Hindlimb muscle (tissue), 1 donor: ENCODE measurements at regions not wholly inside any gene's neighbourhood (a gene's known extent, or its start where the extent isn't known, plus 50 kb on each side); places are given as distances from the start of the nearest gene placed in this dataset.

Experiments
- DNase-seq: peaks from one replicate; pipeline ENCODE4 v3.0.0-alpha.2; 2013

DNA sequence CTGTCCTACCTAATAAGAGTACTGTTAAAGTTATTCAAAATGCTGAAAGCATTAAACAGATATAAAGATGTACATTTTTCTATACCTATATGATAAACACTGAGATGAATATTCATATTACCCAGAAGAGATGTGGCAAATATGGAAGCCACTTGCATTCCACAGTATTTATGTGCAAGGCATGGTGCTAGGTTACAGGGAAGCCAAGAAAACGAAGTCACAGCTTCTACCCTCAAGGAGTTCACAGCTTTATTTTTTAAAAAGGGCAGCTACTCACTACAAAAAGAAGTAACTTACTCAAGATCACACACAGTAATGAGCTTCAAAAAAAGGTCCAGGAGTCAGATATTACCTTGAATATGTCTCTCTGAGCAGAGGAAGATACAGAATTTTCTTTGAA is 484.6 kb downstream of the ZNF608 start:
- DNase-seq = no peak

DNA sequence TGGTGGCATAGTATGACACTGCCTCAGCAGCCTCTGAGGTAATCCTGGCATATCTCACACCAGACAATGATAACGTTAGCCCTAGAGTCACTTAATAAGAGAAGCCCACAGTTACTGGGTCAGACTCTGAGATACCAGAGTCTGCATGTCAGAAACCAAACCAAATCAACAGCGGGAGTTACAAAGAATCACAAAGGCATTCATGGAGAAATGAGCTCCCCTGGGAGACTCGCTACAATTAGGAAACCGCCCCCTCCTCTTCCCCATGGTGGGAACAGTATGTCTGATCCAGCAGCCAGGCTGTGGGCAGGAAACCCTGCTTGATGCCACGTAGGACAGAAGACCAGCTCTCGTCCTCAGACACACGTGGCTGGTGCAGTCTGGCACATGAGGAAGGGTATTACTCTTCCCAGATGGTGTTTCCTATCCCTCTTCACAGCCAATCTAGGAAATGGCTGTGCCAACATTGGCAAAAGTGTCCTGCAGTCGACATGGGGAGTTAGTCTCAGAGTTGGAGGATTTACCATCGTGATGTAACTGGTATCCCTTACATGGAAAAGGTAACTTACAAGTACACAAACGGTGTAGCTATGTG is 485.4 kb downstream of the ZNF608 start:
- DNase-seq = no peak

DNA sequence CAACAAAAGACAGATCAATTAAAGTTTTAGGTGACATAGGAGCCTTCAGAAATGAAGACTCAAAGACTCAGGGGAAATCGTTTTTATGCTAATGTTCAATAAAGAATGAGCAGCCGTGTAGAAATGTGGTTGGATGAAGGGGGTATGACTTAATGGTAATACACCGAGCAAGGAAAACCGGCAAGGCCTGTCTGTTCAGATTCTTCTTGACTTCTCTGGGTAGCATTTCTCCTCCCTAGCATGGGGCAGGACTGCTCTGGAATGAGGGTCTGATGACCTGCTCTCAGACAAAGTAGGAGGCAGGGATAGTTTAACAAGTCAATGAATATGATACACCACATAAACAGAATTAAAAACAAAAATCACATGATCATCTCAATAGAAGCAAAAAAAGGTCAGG is 487.4 kb downstream of the ZNF608 start:
- DNase-seq = no peak

DNA sequence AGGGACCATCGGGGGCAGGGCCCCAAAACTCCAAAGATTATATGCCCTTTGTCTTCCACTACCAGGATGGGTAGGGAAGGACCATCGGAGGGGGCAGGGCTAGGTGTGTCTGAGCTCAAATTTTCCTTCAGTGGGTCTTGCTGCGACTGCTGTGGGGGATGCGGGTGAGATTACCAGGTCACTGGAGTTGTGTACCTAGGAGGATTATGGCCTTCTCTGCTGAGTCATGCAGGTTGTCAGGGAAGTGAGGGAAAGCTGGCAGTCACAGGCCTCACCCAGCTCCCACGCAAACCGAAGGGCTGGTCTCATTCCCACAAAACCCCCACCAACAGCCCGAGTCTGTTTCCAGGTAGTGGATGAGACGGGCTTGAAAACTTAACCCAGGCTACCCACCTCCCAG is 489.4 kb downstream of the ZNF608 start:
- no peak for DNase-seq

DNA sequence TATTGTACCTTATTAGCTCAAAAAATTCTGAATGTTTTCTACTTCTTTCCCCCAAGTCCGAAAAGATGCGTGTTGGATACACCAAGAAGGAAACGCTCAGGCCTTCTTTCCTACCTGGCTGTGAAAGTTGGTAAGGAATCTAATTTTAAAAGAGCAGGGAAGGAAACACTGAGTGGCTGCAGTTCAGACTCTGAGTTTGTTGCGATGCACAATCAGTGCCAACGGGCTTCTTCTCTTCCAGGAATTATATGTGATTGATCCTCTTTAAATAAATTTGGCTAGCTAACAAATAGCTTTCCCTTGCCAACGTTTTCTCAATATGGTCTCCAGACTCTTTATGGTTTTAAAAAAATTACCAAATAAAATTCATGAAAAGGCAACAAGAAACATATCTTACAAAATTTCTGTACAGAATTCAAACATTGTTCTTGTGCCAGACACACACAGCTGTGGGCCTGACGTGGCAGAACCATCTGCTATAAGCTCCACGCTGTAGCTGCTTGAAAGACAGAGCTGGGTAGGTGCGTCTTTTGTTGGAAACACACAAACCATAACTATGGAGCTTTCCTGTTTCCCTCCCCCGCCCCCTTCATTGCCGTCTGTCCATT is 493.1 kb downstream of the ZNF608 start:
- DNase-seq = peak; percentile 64

DNA sequence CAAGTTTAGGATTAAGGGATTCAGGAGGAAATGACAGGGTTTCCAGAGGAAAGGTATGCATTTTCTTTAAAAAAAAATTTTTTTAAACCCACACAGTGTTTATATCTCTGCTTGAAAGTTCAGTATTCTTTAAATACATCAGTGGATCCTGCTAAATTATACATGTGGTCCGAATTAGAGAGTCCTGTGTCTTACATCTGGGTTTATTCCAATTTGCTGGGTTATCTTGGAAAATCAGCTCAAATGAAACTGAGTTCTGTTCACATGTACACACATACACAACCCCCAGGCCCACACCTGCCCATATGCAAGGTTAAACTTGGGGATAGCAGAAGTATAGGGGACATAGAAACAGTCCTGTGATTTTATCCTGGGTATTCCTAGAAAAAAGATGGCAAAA is 493.7 kb downstream of the ZNF608 start:
- DNase-seq = peak; percentile 28

DNA sequence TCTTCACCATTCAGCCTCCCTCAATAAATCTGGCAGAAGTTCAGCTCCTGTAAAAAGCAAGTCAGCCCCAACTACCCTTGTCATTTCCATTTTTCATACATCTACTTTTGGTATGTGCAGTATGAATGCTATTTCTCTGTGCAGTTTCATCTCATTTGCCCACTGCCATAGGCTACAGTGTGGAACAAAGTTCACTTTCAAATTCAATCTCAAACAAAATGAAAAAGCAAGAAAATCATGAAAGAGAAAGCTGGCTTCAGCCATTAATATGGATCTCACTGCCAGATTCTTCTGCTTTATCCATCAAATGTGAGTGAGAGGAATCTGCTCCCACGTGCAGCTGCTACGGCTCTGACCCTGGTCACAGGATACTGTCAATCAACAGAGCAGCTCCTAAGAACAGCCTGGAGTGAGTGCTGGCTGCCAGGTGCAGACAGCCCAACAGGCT is 494.2 kb downstream of the ZNF608 start:
- peak; percentile 40 for DNase-seq

DNA sequence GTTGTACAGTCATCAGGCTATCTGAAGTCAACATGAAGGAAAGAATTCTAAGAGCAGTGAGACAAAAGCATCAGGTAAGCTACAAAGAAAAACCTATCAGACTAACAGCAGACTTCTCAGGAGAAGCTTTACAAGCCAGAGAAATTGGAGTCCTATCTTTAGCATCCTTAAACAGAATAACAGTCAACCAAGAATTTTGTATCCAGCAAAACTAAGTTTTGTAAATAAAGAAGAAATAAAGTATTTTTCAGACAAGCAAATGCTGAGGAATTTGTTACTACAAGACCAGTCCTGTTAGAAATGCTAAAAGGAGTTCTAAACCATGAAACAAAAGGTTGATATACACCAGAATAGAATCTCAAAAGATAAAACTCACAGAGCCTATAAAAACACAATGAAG is 501.2 kb downstream of the ZNF608 start:
- no peak for DNase-seq

DNA sequence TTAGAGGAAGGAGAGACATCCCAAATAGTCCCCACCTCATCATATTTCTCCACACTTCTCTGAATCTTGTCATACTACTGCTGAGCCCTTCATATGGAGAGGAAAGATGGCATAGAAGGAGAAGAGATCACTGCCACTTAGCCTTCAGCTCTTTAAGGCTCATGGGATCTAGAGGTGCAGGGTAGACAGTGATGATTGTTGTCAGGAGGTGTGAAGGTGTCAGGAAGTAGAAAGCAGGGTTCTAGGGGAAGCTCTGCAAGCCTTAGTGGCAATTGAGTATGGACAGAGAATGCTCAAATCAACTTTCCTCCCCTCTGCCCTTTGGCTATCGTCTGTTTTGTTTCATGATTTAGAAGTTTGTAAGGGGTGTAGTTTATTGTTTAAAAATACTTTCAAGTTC is 505.7 kb downstream of the ZNF608 start:
- DNase-seq = no peak

DNA sequence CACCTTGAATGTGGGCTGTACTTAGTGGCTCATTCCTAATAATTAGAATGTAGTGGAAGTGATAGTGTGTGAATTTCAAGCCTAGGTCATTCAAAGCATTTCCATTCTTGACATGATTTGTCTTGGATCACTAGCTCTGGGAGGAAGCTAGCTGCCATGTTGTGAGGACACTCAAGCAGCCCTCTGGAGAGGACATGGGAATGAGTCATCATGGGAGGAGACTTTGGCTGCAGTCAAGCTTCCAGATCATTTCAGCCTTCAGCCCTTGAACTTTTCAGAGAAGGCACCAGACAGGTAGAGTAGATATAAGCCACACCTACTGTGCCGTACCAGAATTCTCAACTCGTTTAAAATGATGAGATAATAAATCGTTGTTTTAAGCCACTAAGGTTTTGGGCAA is 506.9 kb downstream of the ZNF608 start:
- no peak for DNase-seq

DNA sequence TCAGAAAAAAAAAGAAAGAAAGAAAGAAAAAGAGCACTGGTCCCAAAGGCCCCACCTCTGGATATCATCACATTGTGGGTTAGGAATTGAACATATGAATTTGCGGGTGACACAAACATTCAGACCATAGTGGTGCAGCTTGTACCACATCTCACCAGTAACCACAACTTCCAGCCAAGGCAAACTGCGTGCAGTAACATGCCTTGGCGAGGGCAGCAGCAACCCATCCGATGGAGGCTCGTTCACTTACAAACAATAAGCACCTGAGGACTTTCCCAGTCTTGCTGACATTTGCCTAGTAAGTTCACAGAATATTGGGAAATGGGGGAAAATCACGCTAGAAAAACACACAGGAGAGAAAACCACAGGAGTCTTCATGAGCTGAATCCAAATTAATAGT is 508.1 kb downstream of the ZNF608 start:
- DNase-seq = no peak

DNA sequence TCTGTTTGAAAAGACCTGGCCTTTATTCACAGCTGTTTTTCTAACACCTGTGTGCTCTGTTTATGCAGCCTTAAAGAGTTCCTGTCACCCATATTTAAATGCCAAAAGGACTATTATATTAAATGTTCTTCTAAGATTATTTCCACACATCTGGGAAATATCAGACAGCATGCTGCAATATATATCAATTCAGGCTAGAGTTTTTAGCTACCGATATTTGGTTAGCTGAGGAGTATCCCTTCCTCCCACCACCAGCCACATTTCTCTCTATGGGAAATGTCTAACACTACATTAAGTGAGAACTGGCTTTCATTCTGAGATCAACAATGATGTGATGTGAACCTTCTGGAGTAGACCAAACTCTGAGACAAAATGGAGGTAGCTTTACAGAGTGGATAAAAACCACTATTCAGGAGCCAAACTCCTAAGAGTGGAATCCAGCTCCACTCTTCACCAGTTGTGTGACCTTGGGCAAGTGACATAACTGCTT is 509.2 kb downstream of the ZNF608 start:
- DNase-seq = no peak

DNA sequence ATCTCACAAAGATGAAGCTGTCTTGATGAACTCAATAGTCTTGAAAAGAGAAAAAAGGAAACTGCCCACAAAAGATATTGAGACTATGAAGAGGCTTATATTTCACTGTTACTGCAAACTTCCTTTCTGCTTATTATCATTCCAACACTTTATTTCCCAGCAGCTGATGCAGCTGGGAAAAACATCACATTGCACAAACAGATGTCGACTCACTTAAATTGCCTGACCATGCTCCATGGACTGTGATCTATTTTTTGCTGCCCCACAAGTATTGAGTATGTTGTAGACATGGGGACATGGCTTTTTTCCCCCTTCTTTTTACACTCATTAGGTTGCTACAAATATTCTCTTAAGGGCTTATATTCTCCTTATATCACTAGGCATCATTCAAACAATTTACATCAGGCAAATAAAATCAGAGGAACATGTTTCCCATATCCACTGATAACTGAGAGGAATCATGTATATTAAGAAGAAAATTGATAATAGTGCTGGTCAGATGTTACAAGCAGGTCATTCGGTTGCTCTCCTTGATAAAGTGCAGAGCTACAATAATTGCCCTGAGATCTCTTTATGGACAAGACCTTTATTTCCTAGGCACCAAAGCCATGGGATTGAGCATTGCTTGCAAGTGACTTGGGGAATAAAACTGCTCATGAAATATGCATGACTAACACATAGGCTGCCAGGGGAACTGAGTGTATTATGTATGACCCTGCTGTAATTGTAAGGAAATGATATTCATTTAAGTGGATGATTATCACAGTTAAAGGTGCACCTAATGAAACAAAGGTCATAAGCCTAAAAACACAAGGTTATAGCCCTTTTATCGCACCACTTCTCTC is 509.9 kb downstream of the ZNF608 start:
- peak; percentile 69 for DNase-seq

DNA sequence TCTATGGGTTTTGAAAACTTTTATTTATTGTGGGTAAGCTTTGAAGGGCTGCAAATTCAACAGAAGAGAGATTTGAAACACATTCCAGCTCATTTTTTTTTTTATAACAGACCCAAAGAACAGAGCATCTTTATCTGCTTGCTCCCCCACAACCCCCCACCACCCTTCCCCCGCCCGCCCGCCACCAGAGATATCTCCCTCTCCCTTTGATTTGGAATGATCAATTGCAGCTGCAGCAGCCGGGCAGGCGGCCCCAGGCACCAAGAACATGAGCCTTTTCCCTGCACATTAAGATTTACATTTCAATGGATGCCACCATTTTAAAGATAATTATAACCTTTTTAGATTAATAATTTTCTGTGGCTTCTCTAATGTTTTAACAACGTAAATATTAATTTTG is 510.9 kb downstream of the ZNF608 start:
- DNase-seq = no peak

DNA sequence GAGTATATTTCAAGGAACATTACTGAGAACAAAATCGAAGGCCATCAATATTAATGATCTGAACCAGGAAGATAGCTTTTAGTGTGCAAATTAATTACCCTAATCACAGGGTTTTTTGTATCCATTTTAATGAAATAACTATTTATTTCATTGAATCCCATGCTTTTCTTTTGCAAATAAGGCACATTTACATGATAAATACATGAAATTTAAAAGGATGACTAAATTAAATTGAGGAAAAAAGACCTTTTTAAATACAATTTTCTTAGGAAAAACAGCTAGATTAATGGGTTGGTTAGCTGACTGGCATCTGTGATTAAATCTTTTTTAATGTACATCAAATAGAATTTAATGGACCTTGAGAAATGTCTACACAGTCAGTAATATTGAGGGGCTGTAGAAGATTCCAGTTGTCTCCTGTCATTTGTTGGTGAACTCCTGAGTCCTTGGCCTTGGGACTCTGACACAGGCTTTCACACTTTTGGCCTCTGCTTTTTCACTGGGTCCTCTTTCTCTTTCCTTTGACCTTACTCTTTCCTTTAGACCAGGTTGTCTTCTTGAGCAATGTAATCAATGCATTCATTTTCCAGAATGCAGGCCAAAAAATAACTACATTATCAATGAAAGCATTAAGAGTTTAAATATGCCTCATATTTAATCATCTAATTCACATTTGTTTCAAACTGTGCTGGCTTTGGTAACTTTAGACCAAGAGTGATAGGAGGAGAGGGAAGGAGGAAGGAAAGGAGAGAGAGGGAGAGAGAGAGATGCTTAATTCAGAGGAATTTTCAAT is 511.5 kb downstream of the ZNF608 start:
- no peak for DNase-seq

DNA sequence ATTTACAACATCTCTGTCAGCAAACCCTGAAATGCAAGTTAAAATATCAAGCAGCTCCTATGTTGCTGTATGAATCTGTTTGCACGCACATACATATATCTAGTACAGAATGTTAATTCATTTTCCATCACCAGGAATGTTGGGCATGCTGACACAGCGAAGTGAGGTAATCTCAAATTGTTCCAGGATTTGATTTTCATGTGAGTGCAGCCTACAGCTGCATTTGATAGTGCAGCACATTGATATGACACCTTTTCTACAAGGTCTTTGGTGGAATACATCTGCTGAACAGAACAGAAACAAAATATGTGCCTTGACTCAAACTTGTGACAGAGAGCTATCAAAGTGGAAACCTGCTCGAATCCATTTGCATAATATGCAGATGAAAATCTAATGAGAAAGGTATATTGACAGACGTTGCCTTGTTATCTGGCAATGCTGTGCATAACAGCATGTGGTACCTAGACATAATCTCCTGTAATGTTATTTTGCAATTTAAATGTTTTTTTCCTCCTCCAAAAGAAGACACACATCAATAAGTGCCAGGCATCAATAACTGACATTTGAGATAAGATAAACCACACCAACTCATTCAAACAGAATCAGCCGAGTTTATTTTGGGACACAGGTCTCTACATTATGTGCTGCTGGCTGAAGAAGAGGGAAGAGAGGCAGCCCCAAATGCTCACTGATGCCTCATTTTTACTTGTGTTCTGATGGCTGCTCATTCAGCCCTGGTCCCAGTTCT is 512.2 kb downstream of the ZNF608 start:
- DNase-seq = peak; percentile 38

DNA sequence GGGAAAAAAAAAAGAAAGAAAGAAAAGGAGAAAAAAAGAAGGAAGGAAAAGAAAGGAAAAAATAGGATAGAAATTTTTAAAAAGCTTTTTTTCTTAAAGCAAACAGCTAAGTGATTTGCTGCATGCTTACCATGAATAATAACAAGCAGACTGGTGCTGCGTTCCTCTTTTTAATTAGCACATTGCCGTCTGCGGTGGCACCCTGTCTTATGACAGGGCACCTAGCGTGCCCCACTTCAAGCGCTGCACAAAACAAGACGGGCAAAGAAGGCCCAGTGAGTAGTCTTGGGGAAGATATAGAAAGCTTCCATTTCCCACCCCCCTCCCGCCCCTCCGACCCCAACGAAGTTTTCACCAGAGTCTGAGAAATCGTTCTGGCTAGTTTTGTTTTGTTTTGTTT is 513.9 kb downstream of the ZNF608 start:
- no peak for DNase-seq

DNA sequence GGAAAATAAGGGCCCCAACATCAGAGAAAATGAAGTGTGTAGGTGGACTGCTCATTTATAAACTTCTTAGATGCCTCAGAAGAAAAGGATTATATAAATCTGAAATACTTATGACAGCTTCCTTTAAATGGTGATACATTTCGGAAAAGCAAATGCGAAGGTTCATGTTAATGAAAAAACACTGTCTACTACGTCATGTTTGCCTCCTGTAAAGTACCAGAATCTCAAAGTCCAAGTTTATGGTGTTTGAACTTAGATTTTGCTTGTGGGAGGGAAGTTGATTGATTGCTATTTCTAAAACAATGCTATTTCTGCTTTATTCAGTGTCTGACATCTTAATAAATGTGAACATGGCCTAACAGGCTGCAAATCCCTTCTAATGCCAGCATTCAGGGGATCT is 514.6 kb downstream of the ZNF608 start:
- no peak for DNase-seq

DNA sequence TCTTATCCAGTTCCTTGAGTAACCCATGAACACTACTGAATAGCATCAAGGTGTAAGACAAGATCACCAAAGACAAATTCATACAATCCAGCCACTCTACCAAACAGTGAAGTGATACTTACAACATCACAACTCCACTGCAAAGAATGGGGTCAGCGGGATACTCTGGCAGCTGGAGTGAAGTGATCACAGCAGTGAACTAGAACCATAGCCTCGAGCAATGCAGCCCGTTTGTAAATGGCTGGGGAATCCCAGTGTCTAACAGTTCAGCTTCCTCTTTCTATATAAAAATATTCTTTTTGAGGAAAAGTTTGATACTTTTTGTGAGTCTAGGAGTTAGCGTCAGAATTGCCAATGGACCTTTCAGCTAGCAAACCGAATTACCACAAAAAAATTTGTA is 515.2 kb downstream of the ZNF608 start:
- no peak for DNase-seq

DNA sequence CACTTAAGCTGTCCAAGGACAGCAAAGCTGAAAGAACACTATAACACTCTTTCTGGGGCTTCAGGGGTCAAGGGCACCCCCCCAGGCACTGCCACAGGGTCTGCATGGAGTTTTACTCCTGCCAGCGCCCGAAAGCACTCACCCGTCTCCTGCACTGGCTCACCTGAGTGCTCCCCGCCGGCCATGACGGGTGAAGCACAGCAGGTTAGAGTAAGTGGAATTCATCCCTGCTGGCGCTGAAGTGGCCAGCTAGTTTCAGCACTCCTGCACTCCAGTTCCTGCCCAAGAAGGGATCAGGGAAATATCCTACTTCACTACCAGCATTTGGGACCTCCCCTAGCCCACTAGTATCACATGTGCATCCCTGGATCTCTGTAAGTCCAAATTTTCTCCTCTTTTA is 516.0 kb downstream of the ZNF608 start:
- DNase-seq = no peak

DNA sequence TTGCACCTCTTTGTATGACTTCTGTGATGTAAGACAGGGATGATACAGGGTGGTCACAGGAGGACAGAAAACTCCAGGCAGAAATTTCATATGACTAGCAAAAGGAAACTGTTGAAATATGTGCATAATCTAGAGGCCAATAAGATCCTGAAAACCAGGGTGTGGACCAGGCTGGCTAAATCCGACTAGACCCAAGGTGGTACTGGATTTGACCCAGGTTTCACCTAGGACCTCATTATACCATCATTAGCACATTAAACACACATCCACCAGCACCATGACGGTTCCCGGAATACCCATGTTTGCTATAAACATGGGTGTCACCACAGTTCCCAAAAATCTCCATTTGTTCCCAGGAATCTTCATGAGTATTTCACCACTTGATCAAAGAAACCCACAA is 517.1 kb downstream of the ZNF608 start:
- no peak for DNase-seq

DNA sequence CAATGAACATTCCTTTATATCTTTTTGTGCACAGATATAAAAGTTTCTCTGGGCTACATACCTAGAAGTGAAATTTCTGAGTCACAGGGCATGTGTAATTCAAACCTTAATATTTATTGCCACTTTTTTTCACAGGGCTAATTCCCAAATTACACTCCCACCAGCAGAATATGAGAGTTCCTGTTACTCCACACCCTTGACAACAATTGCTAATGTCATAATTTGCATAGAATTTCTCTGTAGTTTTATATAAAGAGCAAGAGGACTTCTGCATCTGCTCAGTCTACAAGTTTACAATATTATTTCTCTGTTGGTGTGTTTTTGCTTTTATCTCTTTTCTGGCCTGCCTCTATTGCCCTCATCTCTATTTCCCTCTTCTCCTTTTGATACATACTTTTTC is 518.5 kb downstream of the ZNF608 start:
- DNase-seq = no peak
